Nephron progenitor cell (in vitro differentiated cells): ENCODE measurements at regions not wholly inside any gene's neighbourhood (a gene's known extent, or its start where the extent isn't known, plus 50 kb on each side); places are given as distances from the start of the nearest gene placed in this dataset.

Source experiments
- DNase-seq: peaks from one replicate; pipeline ENCODE4 v3.0.0; 2021
- H3K27ac Mint-ChIP-seq: 2 replicates; pipeline ENCODE4 v1.8.0; 2021; ENCODE audit warnings: mild to moderate bottlenecking, moderate library complexity, mixed read lengths
- H3K27me3 Mint-ChIP-seq: 2 replicates; pipeline ENCODE4 v1.8.0; 2021; ENCODE audit warnings: mild to moderate bottlenecking, low read depth, mixed read lengths; ENCODE audit not compliant: poor library complexity
- H3K36me3 Mint-ChIP-seq: 2 replicates; pipeline ENCODE4 v1.8.0; 2021; ENCODE audit warnings: low read depth, mixed read lengths
- H3K4me1 Mint-ChIP-seq: 2 replicates; pipeline ENCODE4 v1.8.0; 2021; ENCODE audit warnings: mixed read lengths
- H3K4me3 Mint-ChIP-seq: 2 replicates; pipeline ENCODE4 v1.8.0; 2021; ENCODE audit warnings: mild to moderate bottlenecking, moderate library complexity, mixed read lengths
- H3K9me3 Mint-ChIP-seq: 2 replicates; pipeline ENCODE4 v1.8.0; 2021; ENCODE audit warnings: mild to moderate bottlenecking, moderate library complexity, mixed read lengths
- TF ChIP-seq, protein P1 (sequence below): fragments of 200-600 bp; sonication (generic); IDR thresholded peaks from 2 replicates; pipeline ENCODE4 v1.5.0; 2021; ENCODE audit warnings: antibody characterized with exemption

DNA sequence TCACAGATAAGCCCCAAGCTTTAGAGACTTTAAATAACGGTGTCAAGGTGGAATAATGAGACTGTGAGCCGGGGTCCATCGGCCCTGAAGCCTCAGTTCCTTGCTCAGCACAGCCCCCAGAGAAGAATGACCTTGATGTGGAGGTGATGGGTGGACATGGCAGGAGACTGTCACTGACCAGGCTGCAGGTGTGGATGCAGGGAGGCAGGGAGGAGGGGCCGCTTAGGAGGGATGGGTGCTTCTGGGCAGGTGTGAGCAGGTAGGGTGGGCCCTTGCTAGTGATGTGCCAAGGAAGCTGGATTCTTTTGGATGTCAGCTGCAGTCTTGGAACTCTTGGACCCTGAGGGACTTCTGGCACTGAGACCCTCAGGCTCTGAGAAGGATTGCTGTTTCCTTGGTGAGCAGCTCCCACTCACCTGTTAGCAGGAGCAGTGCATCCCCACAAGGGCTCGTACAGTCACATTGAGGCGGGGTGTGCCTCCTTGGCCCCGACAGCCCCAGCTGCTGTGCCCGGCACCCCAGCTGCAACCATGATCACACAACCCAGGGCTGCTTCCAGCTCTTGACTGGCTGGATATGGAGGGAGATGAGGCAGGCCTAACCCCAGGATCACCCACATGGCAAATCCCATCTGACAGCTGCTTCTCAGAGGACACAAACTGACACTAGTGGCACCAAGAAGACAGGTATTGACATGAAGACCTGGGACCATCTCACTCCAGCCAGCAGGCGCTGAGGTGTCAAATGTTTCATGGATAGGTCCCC is 209.8 kb upstream of the HDAC4 start:
- Mint-ChIP-seq H3K36me3 (no peaks in the 10 kb centered on the region), H3K4me1 (peaks cover 36% of the 10 kb centered on the region), H3K4me3 (no peak overlapping the region), H3K27ac (no peak overlapping the region), H3K27me3 (peaks cover 7% of the 10 kb centered on the region), H3K9me3 (no peaks in the 10 kb centered on the region)
- TF ChIP-seq, protein P1, sequence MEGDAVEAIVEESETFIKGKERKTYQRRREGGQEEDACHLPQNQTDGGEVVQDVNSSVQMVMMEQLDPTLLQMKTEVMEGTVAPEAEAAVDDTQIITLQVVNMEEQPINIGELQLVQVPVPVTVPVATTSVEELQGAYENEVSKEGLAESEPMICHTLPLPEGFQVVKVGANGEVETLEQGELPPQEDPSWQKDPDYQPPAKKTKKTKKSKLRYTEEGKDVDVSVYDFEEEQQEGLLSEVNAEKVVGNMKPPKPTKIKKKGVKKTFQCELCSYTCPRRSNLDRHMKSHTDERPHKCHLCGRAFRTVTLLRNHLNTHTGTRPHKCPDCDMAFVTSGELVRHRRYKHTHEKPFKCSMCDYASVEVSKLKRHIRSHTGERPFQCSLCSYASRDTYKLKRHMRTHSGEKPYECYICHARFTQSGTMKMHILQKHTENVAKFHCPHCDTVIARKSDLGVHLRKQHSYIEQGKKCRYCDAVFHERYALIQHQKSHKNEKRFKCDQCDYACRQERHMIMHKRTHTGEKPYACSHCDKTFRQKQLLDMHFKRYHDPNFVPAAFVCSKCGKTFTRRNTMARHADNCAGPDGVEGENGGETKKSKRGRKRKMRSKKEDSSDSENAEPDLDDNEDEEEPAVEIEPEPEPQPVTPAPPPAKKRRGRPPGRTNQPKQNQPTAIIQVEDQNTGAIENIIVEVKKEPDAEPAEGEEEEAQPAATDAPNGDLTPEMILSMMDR: no peak
- no peak for DNase-seq

DNA sequence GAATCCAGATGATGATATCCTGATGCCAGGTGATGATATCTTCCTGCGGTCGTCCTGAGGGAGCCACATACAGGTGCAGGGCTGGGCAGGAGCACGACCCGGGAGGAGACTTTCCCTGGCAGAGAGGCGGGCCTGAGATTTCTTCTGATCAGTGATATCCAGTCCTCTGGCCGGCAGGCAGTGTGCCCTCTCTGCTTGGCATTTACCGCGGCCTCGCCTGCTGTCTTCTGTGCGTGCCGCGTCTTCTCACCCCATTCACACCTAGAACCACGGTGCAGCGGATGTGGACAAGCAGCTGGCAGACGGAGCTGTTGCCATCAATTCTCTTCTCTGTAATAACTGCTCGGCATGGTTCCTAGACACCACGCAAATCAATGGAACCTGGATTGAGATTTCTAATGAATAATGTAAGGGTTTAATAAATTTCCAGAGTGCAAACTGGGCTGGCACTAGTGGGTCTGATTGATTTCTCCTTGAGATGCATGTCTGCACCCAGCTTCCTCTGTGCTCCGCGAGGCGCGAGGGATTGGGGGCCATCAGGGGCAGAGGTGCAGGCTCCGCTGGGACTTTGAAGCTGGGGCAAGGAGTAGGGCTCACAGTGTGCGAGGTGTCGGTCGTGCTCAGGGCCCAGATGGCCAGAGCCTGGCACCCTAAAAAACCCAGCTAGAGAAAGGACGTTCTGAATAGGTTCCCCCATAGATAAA is 208.9 kb upstream of the HDAC4 start:
- no peak overlapping the region for H3K4me3 Mint-ChIP-seq
- H3K36me3 Mint-ChIP-seq: no peaks in the 10 kb centered on the region
- peaks cover 1% of the 10 kb centered on the region for H3K9me3 Mint-ChIP-seq
- no peak for DNase-seq
- H3K27me3 Mint-ChIP-seq: peaks cover 7% of the 10 kb centered on the region
- peaks cover 36% of the 10 kb centered on the region for H3K4me1 Mint-ChIP-seq
- H3K27ac Mint-ChIP-seq: no peak overlapping the region
- TF ChIP-seq, protein P1: no peak

DNA sequence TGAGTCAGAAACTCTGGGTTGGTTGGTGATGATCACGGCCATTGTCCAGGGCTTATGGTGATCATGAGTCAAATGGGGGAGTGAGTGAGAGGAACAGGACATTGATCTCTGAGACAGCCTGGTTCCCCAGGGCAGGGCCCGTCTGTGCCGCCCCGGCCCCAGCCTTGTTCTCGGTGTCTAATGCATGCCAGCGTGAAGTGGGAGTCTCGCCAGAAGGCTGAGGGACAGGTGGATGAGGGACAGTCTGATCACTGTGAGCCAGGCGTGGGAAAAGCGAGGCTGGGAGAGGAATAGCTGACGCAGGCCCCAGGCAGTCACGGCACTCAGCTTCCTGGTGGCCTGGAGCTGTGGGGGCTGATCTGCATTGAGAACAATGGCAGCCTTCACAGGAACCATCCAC is 208.3 kb upstream of the HDAC4 start:
- DNase-seq: no peak
- TF ChIP-seq, protein P1: no peak
- peak overlapping the region; percentile 52 for H3K27ac Mint-ChIP-seq
- no peaks in the 10 kb centered on the region for H3K36me3 Mint-ChIP-seq
- no peak overlapping the region for H3K4me3 Mint-ChIP-seq
- peaks cover 5% of the 10 kb centered on the region for H3K9me3 Mint-ChIP-seq
- H3K27me3 Mint-ChIP-seq: peaks cover 7% of the 10 kb centered on the region
- H3K4me1 Mint-ChIP-seq: peaks cover 36% of the 10 kb centered on the region

DNA sequence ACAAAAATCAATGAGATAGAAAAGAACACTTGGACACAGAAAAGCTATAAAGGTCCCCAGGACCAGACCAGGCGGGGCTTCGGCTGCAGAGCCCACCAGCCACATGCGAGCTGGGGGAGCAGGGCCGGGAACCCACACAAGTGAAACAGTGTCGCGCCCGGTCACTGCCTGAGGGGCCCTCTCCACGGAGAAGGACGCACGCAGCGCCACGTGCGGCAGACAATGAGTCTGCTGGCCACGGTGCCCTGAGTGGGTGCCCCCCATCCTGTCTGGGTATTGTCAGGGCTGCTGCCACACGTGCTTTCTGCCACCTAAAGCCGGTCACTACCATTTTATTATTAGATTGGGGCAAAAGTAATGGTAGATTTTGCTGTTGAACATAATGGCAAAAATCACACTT is 207.9 kb upstream of the HDAC4 start:
- DNase-seq: no peak

DNA sequence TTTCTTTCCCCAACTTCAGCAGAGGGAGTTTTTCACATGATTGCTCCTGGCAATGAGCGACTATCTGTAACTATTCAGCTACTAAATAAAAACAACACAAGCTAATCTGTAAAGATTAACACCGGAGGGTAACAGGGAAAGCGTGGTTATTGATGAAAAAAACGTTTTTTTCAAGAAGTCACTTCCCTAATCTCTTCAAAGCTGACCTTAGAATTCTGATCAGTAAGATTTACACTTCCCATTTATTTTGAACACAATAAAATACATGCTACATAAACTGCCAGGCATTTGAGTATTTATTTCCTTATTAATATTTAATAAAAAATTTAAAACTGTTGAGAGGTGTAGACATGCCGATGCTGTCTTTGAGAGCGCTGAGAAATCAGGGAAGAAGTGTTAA is 207.4 kb upstream of the HDAC4 start:
- Mint-ChIP-seq H3K27me3 (peaks cover 7% of the 10 kb centered on the region), H3K9me3 (peaks cover 8% of the 10 kb centered on the region), H3K4me3 (no peak overlapping the region), H3K27ac (peak overlapping the region; percentile 18), H3K4me1 (peaks cover 36% of the 10 kb centered on the region), H3K36me3 (no peaks in the 10 kb centered on the region)
- DNase-seq: no peak
- TF ChIP-seq, protein P1: no peak

More for the DNA sequence above, 207.9 kb upstream of the HDAC4 start:
- H3K27ac Mint-ChIP-seq: no peak overlapping the region
- TF ChIP-seq, protein P1: no peak
- no peak overlapping the region for H3K4me3 Mint-ChIP-seq
- H3K27me3 Mint-ChIP-seq: peaks cover 7% of the 10 kb centered on the region
- H3K4me1 Mint-ChIP-seq: peaks cover 36% of the 10 kb centered on the region
- peaks cover 8% of the 10 kb centered on the region for H3K9me3 Mint-ChIP-seq
- no peaks in the 10 kb centered on the region for H3K36me3 Mint-ChIP-seq
